Mucosa of descending colon (tissue), 3 donors: ENCODE measurements at regions not wholly inside any gene's neighbourhood (a gene's known extent, or its start where the extent isn't known, plus 50 kb on each side); places are given as distances from the start of the nearest gene placed in this dataset.

Experiments
- ATAC-seq: fragments of 200-7000 bp; cut with Tn5 transposase; one replicate; pipeline ENCODE4 v1.9.1; 2020; ENCODE audit warnings: mild to moderate bottlenecking, moderate library complexity
- DNase-seq, 3 donors: peaks; one replicate each; pipeline ENCODE4 v3.0.0-alpha.2; 2020
- H3K36me3 ChIP-seq: fragments of 200-600 bp; one replicate; pipeline ENCODE4 v1.8.0; 2021; ENCODE audit warnings: low read depth, mild to moderate bottlenecking
- H3K4me1 ChIP-seq: fragments of 200-600 bp; one replicate; pipeline ENCODE4 v1.8.0; 2021; ENCODE audit warnings: low read depth, mild to moderate bottlenecking
- H3K4me3 ChIP-seq: fragments of 200-600 bp; one replicate; pipeline ENCODE4 v1.8.0; 2021; ENCODE audit warnings: mild to moderate bottlenecking
- H3K9me3 ChIP-seq: fragments of 200-600 bp; one replicate; pipeline ENCODE4 v1.8.0; 2021; ENCODE audit warnings: mild to moderate bottlenecking
- intact Hi-C, 2 donors: fragments of 100-400 bp; cut with DNase I in 1 of 2; cut with micrococcal nuclease in 1 of 2; formaldehyde crosslinking; loops; one replicate each; pipeline versions ENCODE4 v1.11.0 to v1.11.1; 2022; cut with DNase I, micrococcal nuclease
- TF ChIP-seq, protein P1 (sequence below): fragments of 200-600 bp; IDR thresholded peaks from one replicate; pipeline ENCODE4 v1.8.0; 2022; ENCODE audit warnings: antibody characterized with exemption, mild to moderate bottlenecking
- donor health status: DM: no; HTN: no; CAD: no; lungs with moderate emphysema.
- donor health status: DM: no; HTN: no; CAD: no.
- donor health status: DM: no; HTN: yes; CAD: no.

DNA sequence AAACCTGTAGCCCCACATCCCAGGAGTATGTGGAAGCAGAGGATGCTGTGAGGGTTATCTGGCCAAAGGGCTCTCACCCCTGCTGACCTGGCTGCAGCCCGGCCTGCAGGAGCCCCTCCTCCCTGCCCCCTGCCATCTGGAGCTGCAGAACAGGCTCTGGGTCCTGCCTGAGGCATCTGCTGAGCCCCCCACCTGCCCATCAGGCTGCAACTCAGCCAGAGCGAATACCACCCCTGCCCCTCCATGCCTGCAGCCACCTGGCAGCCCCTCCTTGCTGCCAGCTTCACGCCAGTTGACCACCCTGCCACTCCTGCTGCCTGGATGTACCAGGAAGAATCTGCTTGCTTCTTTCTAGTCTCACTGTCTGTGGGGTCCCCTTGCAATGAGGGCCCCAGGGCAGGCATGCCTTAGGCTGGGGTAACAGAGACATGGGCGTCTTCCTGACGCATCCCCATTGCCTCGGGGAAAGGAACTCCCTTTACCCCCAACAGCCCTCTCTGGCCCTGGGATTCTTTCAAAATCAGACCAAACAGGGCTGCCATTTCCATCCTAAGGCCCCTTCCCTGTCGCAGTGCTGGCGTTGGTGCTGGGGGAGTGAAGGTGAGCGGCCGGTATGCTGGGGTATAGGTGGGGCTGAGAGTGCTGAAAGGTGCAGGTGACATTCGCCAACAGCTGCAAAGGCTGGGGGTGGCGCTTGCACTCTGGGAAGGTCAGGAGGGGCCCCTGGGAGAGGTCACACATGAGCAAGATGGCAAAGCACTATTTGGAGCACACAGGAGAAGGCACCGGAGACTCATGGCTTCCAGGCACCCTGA lies 1334.6 kb downstream of the TBC1D22A start:
- DNase-seq (no peak), ATAC-seq (no peak)
- intact Hi-C loops: no loop called here
- no peaks in the 10 kb centered on the region for H3K9me3 ChIP-seq
- TF ChIP-seq, protein P1, sequence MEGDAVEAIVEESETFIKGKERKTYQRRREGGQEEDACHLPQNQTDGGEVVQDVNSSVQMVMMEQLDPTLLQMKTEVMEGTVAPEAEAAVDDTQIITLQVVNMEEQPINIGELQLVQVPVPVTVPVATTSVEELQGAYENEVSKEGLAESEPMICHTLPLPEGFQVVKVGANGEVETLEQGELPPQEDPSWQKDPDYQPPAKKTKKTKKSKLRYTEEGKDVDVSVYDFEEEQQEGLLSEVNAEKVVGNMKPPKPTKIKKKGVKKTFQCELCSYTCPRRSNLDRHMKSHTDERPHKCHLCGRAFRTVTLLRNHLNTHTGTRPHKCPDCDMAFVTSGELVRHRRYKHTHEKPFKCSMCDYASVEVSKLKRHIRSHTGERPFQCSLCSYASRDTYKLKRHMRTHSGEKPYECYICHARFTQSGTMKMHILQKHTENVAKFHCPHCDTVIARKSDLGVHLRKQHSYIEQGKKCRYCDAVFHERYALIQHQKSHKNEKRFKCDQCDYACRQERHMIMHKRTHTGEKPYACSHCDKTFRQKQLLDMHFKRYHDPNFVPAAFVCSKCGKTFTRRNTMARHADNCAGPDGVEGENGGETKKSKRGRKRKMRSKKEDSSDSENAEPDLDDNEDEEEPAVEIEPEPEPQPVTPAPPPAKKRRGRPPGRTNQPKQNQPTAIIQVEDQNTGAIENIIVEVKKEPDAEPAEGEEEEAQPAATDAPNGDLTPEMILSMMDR: no peak
- no peaks in the 10 kb centered on the region for H3K4me1 ChIP-seq
- H3K4me3 ChIP-seq: no peak overlapping the region
- H3K36me3 ChIP-seq: no peaks in the 10 kb centered on the region

DNA sequence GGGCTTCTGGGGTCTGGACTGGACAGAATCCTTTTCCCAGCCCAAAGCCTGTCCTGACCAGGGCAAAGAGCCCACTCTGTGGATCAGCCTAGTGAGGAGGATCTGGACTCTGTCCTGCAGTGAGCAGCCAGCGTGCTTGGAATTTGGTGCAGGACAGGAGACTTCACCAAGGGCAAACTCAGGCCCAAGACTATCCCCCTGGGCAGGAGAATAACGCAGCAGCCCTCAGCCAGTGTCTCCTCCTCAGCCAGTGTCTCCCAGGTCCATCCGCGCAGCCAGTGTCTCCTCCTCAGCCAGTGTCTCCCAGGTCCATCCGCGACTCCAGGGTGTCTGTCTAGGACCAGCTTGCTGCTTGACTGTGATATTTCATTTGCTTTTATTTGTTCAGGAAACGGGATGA lies 1334.0 kb downstream of the TBC1D22A start:
- H3K9me3 ChIP-seq: no peaks in the 10 kb centered on the region
- ATAC-seq: no peak
- no peak for DNase-seq
- TF ChIP-seq, protein P1: no peak
- H3K36me3 ChIP-seq: no peaks in the 10 kb centered on the region
- H3K4me1 ChIP-seq: no peaks in the 10 kb centered on the region
- no peak overlapping the region for H3K4me3 ChIP-seq
- intact Hi-C loops: no loop called here

DNA sequence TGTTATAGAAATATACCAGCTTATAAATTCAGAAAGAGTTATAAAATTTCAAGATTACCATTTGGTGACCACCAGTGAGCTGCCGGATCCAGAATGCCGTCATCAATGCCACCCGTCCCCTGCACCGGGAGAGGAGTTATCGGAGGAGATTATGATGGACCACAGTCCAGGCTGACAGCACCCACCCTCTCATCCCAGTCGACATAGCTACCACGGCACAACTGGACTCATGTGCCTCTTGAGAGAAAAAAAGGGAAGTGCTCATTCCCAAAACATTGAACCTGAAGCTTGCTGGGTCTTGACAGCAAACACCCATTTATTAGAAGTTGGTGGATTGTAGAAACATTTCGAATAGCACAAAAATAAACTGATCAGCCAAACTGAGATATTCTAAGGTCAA lies 1331.5 kb downstream of the TBC1D22A start:
- no peak for ATAC-seq
- TF ChIP-seq, protein P1: no peak
- H3K4me3 ChIP-seq: no peak overlapping the region
- no peaks in the 10 kb centered on the region for H3K9me3 ChIP-seq
- H3K36me3 ChIP-seq: no peaks in the 10 kb centered on the region
- H3K4me1 ChIP-seq: peaks cover 2% of the 10 kb centered on the region
- DNase-seq: no peak
- intact Hi-C loops: no loop called here

DNA sequence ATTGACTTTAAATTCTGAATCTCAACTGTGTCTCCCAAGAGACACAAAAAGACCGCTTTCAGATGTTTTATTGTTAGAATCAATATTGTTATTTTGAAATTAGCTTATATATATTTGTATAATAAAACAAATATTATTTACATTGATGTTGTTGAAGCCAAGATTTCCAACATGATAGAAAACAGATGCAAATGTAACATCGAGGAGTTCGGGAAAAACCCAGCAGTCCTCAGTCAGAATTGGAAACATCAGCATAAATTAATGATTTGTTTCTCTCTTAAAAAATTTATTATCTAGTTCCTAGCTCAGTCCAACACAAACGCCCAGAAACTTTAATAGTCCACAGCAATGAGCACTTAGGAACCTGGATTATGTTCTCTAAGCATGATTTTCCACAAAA lies 1330.4 kb downstream of the TBC1D22A start:
- Histone ChIP-seq H3K4me3 (no peak overlapping the region), H3K4me1 (peaks cover 2% of the 10 kb centered on the region), H3K36me3 (no peaks in the 10 kb centered on the region), H3K9me3 (no peaks in the 10 kb centered on the region)
- intact Hi-C loops: no loop called here
- TF ChIP-seq, protein P1: no peak
- DNase-seq (no peak), ATAC-seq (no peak)

DNA sequence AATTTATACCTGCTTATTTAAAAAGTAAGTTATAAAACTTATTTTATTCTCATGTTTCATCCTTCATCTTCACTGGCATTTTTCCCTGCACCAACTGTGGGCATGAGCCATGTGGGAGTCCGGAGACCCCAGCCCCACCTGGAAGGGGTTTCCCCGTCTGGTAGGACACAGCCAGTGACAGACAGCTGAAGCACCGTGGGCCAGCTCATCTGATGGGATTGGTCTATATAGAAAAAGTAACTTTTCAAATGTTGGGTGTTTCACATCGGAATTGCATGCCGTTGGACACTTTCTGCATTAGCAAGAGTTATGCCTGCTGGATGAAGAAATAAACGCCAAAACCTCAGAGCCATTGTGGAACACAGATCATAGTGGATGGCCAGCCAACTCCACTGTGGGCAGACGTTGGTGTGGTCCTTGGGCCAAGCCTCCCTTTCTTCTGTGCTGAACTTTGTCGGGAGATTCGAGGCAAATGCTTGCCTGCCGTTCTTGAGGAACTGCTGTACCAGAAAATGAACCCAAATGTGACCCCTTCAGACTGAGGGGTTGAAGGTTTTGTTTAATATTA lies 1329.3 kb downstream of the TBC1D22A start:
- intact Hi-C loops: no loop called here

More for the DNA sequence above, 1329.3 kb downstream of the TBC1D22A start:
- Histone ChIP-seq H3K4me3 (no peak overlapping the region), H3K9me3 (no peaks in the 10 kb centered on the region), H3K36me3 (no peaks in the 10 kb centered on the region), H3K4me1 (peaks cover 2% of the 10 kb centered on the region)
- DNase-seq: no peak
- ATAC-seq: no peak
- TF ChIP-seq, protein P1: no peak
